ENCODE measurements at regions not wholly inside any gene's neighbourhood (a gene's known extent, or its start where the extent isn't known, plus 50 kb on each side); places are given as distances from the start of the nearest gene placed in this dataset.

GRCh38 chrX:13266641-13267345, 53.1 kb downstream of the ATXN3L start:
- DNase-seq = no peak
- no peaks in the 10 kb centered on the region for H3K36me3 ChIP-seq
- WGBS, 2 donors (ENCODE audit: low coverage in 1 of 2) = 79 to 100% methylated on average over 2 to 10 of the region's 10 CpGs
- H3K9me3 ChIP-seq = no peaks in the 10 kb centered on the region
- H3K27me3 ChIP-seq = no peaks in the 10 kb centered on the region
- peaks cover 0 to 4% (median 0%) of the 10 kb centered on the region in 4 donors for H3K4me1 ChIP-seq
- intact Hi-C loops (cut with DNase I; ENCODE audit: low total_unique reads) (no loop called here), in situ Hi-C loops (cut with MboI; ENCODE audit: low pct_ligation_motif_present in 1 of 4, low pct_unique_long_range_greater_than_20kb in 1 of 4, low sequenced_read_pairs in 3 of 4) (loop anchor here in 3 of 4 donors (25.0 kb wide), 2 partner anchors 221 to 279 kb away; partner anchors contain the start of gene TMSB4X (in 1 of the 3))
- no peak overlapping the region for H3K27ac ChIP-seq
- H3K4me3 ChIP-seq = no peak overlapping the region
- TF ChIP-seq EP300 (IDR thresholded peaks at IDR 0.05; ENCODE audit: low read depth) (no peak), POLR2AphosphoS5 (IDR thresholded peaks at IDR 0.05) (no peak), POLR2A (IDR thresholded peaks at IDR 0.05) (no peak), CTCF (IDR thresholded peaks at IDR 0.05) (no peak)

GRCh38 chrX:13265549-13266132, 54.2 kb downstream of the ATXN3L start:
- peaks cover 0 to 4% (median 0%) of the 10 kb centered on the region in 4 donors for H3K4me1 ChIP-seq
- H3K36me3 ChIP-seq = no peaks in the 10 kb centered on the region
- H3K4me3 ChIP-seq = no peak overlapping the region
- no peaks in the 10 kb centered on the region for H3K27me3 ChIP-seq
- no peak for DNase-seq
- no peak for TF ChIP-seq CTCF (IDR thresholded peaks at IDR 0.05)
- no peak for TF ChIP-seq EP300 (IDR thresholded peaks at IDR 0.05; ENCODE audit: low read depth)
- TF ChIP-seq POLR2AphosphoS5 (IDR thresholded peaks at IDR 0.05) = no peak
- TF ChIP-seq POLR2A (IDR thresholded peaks at IDR 0.05) = no peak
- 50 to 55% methylated on average over 1 to 4 of the region's 4 CpGs for WGBS, 2 donors (ENCODE audit: low coverage in 1 of 2)
- in situ Hi-C loops (cut with MboI; ENCODE audit: low pct_ligation_motif_present in 1 of 4, low pct_unique_long_range_greater_than_20kb in 1 of 4, low sequenced_read_pairs in 3 of 4) (loop anchor here in 3 of 4 donors (25.0 kb wide), 2 partner anchors 222 to 278 kb away; partner anchors contain the start of gene TMSB4X (in 1 of the 3)), intact Hi-C loops (cut with DNase I; ENCODE audit: low total_unique reads) (no loop called here)
- peak overlapping the region in 3 of 4 donors; percentile 26 to 55 (median 31) for H3K27ac ChIP-seq
- no peaks in the 10 kb centered on the region for H3K9me3 ChIP-seq

GRCh38 chrX:13265111-13265510, 54.7 kb downstream of the ATXN3L start:
- Histone ChIP-seq H3K27me3 (no peaks in the 10 kb centered on the region), H3K9me3 (no peaks in the 10 kb centered on the region), H3K27ac (peak overlapping the region in 3 of 4 donors; percentile 26 to 55 (median 31)), H3K4me3 (no peak overlapping the region), H3K4me1 (peaks cover 0 to 4% (median 0%) of the 10 kb centered on the region in 4 donors), H3K36me3 (no peaks in the 10 kb centered on the region)
- intact Hi-C loops (cut with DNase I; ENCODE audit: low total_unique reads) (no loop called here), in situ Hi-C loops (cut with MboI; ENCODE audit: low pct_ligation_motif_present in 1 of 4, low pct_unique_long_range_greater_than_20kb in 1 of 4, low sequenced_read_pairs in 3 of 4) (loop anchor here in 3 of 4 donors (25.0 kb wide), 2 partner anchors 222 to 278 kb away; partner anchors contain the start of gene TMSB4X (in 1 of the 3))
- TF ChIP-seq CTCF (IDR thresholded peaks at IDR 0.05) (no peak), POLR2AphosphoS5 (IDR thresholded peaks at IDR 0.05) (no peak), POLR2A (IDR thresholded peaks at IDR 0.05) (no peak)
- WGBS, 2 donors (ENCODE audit: low coverage in 1 of 2) = 77% methylated on average over 1 of the region's 1 CpG; no CpG with 5 or more reads in 1 of the 2 donors
- DNase-seq = no peak

- peak overlapping the region in 3 of 4 donors; percentile 23 to 55 (median 33) for H3K27ac ChIP-seq
- H3K27me3 ChIP-seq = no peaks in the 10 kb centered on the region
- no peaks in the 10 kb centered on the region for H3K9me3 ChIP-seq
- no peak for TF ChIP-seq EP300 (IDR thresholded peaks at IDR 0.05; ENCODE audit: low read depth)
- no peak for TF ChIP-seq CTCF (IDR thresholded peaks at IDR 0.05)
- no peak for TF ChIP-seq POLR2A (IDR thresholded peaks at IDR 0.05)
- no peak for TF ChIP-seq POLR2AphosphoS5 (IDR thresholded peaks at IDR 0.05)
- H3K4me3 ChIP-seq = no peak overlapping the region
- peaks cover 0 to 4% (median 0%) of the 10 kb centered on the region in 4 donors for H3K4me1 ChIP-seq
- intact Hi-C loops (cut with DNase I; ENCODE audit: low total_unique reads) = no loop called here
- H3K36me3 ChIP-seq = no peaks in the 10 kb centered on the region
- in situ Hi-C loops (cut with MboI; ENCODE audit: low pct_ligation_motif_present in 1 of 4, low pct_unique_long_range_greater_than_20kb in 1 of 4, low sequenced_read_pairs in 3 of 4) = loop anchor here in 3 of 4 donors (25.0 kb wide), 2 partner anchors 224 to 276 kb away; partner anchors contain the start of gene TMSB4X (in 1 of the 3)
- DNase-seq = no peak
- 81 to 86% methylated on average over 3 to 6 of the region's 6 CpGs for WGBS, 2 donors (ENCODE audit: low coverage in 1 of 2)
Observed at GRCh38 chrX:13263560-13264251, 56.1 kb downstream of the ATXN3L start.

Data from transverse colon (tissue), 4 donors.